Karpas-422 (cell line): ENCODE measurements at regions not wholly inside any gene's neighbourhood (a gene's known extent, or its start where the extent isn't known, plus 50 kb on each side); places are given as distances from the start of the nearest gene placed in this dataset.
"Not testable (repeated sequence)": the region's sequence is repeated elsewhere in the genome, so short reads cannot be mapped to it uniquely, and the experiment has no call there.

Source experiments
- DNase-seq: peaks from one replicate; pipeline ENCODE4 v3.0.0-alpha.2; 2015
- H2AFZ ChIP-seq: fragments of 200-600 bp; sonication (generic); 2 replicates; pipeline ENCODE4 v1.6.1; 2014; ENCODE audit warnings: antibody characterized with exemption, low read length, mixed read lengths
- H3K27ac ChIP-seq: fragments of 200-600 bp; sonication (generic); 2 replicates; pipeline ENCODE4 v1.5.1; 2014; ENCODE audit warnings: mild to moderate bottlenecking, low read length, moderate library complexity
- H3K27me3 ChIP-seq: fragments of 200-600 bp; sonication (generic); 2 replicates; pipeline ENCODE4 v1.6.1; 2014; ENCODE audit warnings: low read length, mixed read lengths
- H3K36me3 ChIP-seq: fragments of 200-600 bp; sonication (generic); 2 replicates; pipeline ENCODE4 v1.6.1; 2014; ENCODE audit warnings: low read length, mixed read lengths; ENCODE audit not compliant: insufficient read depth
- H3K4me1 ChIP-seq: fragments of 200-600 bp; sonication (generic); 2 replicates; pipeline ENCODE4 v1.6.1; 2014; ENCODE audit warnings: mild to moderate bottlenecking, low read length, mixed read lengths
- H3K4me2 ChIP-seq: fragments of 200-600 bp; sonication (generic); 2 replicates; pipeline ENCODE4 v1.6.1; 2014; ENCODE audit warnings: low read length, low read depth, mild to moderate bottlenecking; ENCODE audit not compliant: poor library complexity, severe bottlenecking
- H3K4me3 ChIP-seq: fragments of 200-600 bp; sonication (generic); 2 replicates; pipeline ENCODE4 v1.5.1; 2014; ENCODE audit warnings: mild to moderate bottlenecking, antibody characterized with exemption, low read length, mixed read lengths
- H3K79me2 ChIP-seq: fragments of 200-600 bp; sonication (generic); 2 replicates; pipeline ENCODE4 v1.6.1; 2014; ENCODE audit warnings: mild to moderate bottlenecking, low read length, mixed read lengths
- H3K9ac ChIP-seq: fragments of 200-600 bp; sonication (generic); 2 replicates; pipeline ENCODE4 v1.6.0; 2014; ENCODE audit warnings: low read length
- H3K9me2 ChIP-seq: fragments of 200-600 bp; sonication (generic), shearing (Covaris generic); replicated peaks from 2 replicates; pipeline ENCODE4 v1.6.0; 2014; ENCODE audit warnings: mild to moderate bottlenecking, low read length, moderate library complexity; ENCODE audit not compliant: insufficient read depth
- H3K9me3 ChIP-seq: fragments of 300-700, 200-600 bp; sonication (generic); 2 replicates; pipeline ENCODE4 v1.6.1; 2014; ENCODE audit warnings: low read length, mixed read lengths
- H4K20me1 ChIP-seq: fragments of 200-600 bp; sonication (generic); 2 replicates; pipeline ENCODE4 v1.6.1; 2014; ENCODE audit warnings: mild to moderate bottlenecking, antibody characterized with exemption, low read length, low read depth; ENCODE audit not compliant: insufficient read depth

- no peaks in the 10 kb centered on the region for H3K9me3 ChIP-seq
- H3K9me2 ChIP-seq: no peaks in the 10 kb centered on the region
- H3K36me3 ChIP-seq: no peaks in the 10 kb centered on the region
- no peak overlapping the region for H3K4me2 ChIP-seq
- H3K9ac ChIP-seq: no peak overlapping the region
- no peaks in the 10 kb centered on the region for H3K27me3 ChIP-seq
- no peak for DNase-seq
- no peak overlapping the region for H3K27ac ChIP-seq
- H4K20me1 ChIP-seq: no peaks in the 10 kb centered on the region
- no peak overlapping the region for H3K4me3 ChIP-seq
- H3K79me2 ChIP-seq: no peaks in the 10 kb centered on the region
- no peaks in the 10 kb centered on the region for H3K4me1 ChIP-seq
- H2AFZ ChIP-seq: no peak overlapping the region
Measured at GRCh38 chr5:36418152-36418979, 116.7 kb upstream of the RANBP3L start.

GRCh38 chr5:36421256-36421655 is 119.6 kb upstream of the RANBP3L start:
- no peaks in the 10 kb centered on the region for H3K4me1 ChIP-seq
- no peaks in the 10 kb centered on the region for H3K36me3 ChIP-seq
- no peak overlapping the region for H3K9ac ChIP-seq
- H3K27me3 ChIP-seq: no peaks in the 10 kb centered on the region
- H3K27ac ChIP-seq: no peak overlapping the region
- H3K79me2 ChIP-seq: no peaks in the 10 kb centered on the region
- H3K4me2 ChIP-seq: no peak overlapping the region
- no peak overlapping the region for H2AFZ ChIP-seq
- H3K9me3 ChIP-seq: no peaks in the 10 kb centered on the region
- H4K20me1 ChIP-seq: no peaks in the 10 kb centered on the region
- no peak for DNase-seq
- H3K9me2 ChIP-seq: no peaks in the 10 kb centered on the region
- H3K4me3 ChIP-seq: no peak overlapping the region

GRCh38 chr5:36422952-36423351 is 121.2 kb upstream of the RANBP3L start:
- H4K20me1 ChIP-seq: no peaks in the 10 kb centered on the region
- no peaks in the 10 kb centered on the region for H3K9me3 ChIP-seq
- no peaks in the 10 kb centered on the region for H3K27me3 ChIP-seq
- H3K9ac ChIP-seq: no peak overlapping the region
- H3K79me2 ChIP-seq: no peaks in the 10 kb centered on the region
- H3K4me3 ChIP-seq: no peak overlapping the region
- H3K9me2 ChIP-seq: no peaks in the 10 kb centered on the region
- no peak for DNase-seq
- H3K4me2 ChIP-seq: no peak overlapping the region
- H3K27ac ChIP-seq: no peak overlapping the region
- H3K4me1 ChIP-seq: no peaks in the 10 kb centered on the region
- no peaks in the 10 kb centered on the region for H3K36me3 ChIP-seq
- H2AFZ ChIP-seq: no peak overlapping the region

- Histone ChIP-seq H3K4me3 (no peak overlapping the region), H3K27ac (no peak overlapping the region), H3K9me2 (no peaks in the 10 kb centered on the region), H3K9ac (no peak overlapping the region), H3K4me2 (no peak overlapping the region), H3K79me2 (no peaks in the 10 kb centered on the region), H3K4me1 (no peaks in the 10 kb centered on the region), H3K9me3 (no peaks in the 10 kb centered on the region), H3K36me3 (no peaks in the 10 kb centered on the region), H3K27me3 (no peaks in the 10 kb centered on the region), H2AFZ (no peak overlapping the region), H4K20me1 (no peaks in the 10 kb centered on the region)
- no peak for DNase-seq
Measured at GRCh38 chr5:36423578-36424307, 122.0 kb upstream of the RANBP3L start.

- not testable (repeated sequence) for H2AFZ ChIP-seq, H3K4me2 ChIP-seq, H4K20me1 ChIP-seq, H3K9me3 ChIP-seq, H3K36me3 ChIP-seq, H3K79me2 ChIP-seq, H3K27ac ChIP-seq, H3K4me3 ChIP-seq, H3K27me3 ChIP-seq, H3K9ac ChIP-seq, H3K4me1 ChIP-seq, DNase-seq, H3K9me2 ChIP-seq
Measured at GRCh38 chr5:36426070-36426469, 124.4 kb upstream of the RANBP3L start.

GRCh38 chr5:36435516-36435915 is 133.8 kb upstream of the RANBP3L start:
- no peak overlapping the region for H3K4me3 ChIP-seq
- H2AFZ ChIP-seq: no peak overlapping the region
- no peaks in the 10 kb centered on the region for H3K9me3 ChIP-seq
- no peak for DNase-seq
- no peaks in the 10 kb centered on the region for H3K9me2 ChIP-seq
- no peak overlapping the region for H3K4me2 ChIP-seq
- H3K4me1 ChIP-seq: no peaks in the 10 kb centered on the region
- no peaks in the 10 kb centered on the region for H3K27me3 ChIP-seq
- no peaks in the 10 kb centered on the region for H3K36me3 ChIP-seq
- H3K79me2 ChIP-seq: no peaks in the 10 kb centered on the region
- H3K27ac ChIP-seq: no peak overlapping the region
- H4K20me1 ChIP-seq: no peaks in the 10 kb centered on the region
- H3K9ac ChIP-seq: no peak overlapping the region

- H2AFZ ChIP-seq: no peak overlapping the region
- H4K20me1 ChIP-seq: no peaks in the 10 kb centered on the region
- no peak for DNase-seq
Measured at GRCh38 chr5:36436306-36436705, 134.6 kb upstream of the RANBP3L start.

GRCh38 chr5:36438765-36439561 is 137.3 kb upstream of the RANBP3L start:
- Histone ChIP-seq H3K9me2 (no peaks in the 10 kb centered on the region), H3K4me2 (no peak overlapping the region), H3K9me3 (no peaks in the 10 kb centered on the region), H2AFZ (no peak overlapping the region), H3K4me3 (no peak overlapping the region), H4K20me1 (no peaks in the 10 kb centered on the region), H3K27ac (no peak overlapping the region), H3K36me3 (no peaks in the 10 kb centered on the region), H3K79me2 (no peaks in the 10 kb centered on the region), H3K9ac (no peak overlapping the region), H3K4me1 (no peaks in the 10 kb centered on the region), H3K27me3 (no peaks in the 10 kb centered on the region)
- DNase-seq: no peak

More at GRCh38 chr5:36436306-36436705, 134.6 kb upstream of the RANBP3L start:
- Histone ChIP-seq H3K4me1 (no peaks in the 10 kb centered on the region), H3K9ac (no peak overlapping the region), H3K9me3 (no peaks in the 10 kb centered on the region), H3K27me3 (no peaks in the 10 kb centered on the region), H3K9me2 (no peaks in the 10 kb centered on the region), H3K79me2 (no peaks in the 10 kb centered on the region), H3K36me3 (no peaks in the 10 kb centered on the region), H3K27ac (no peak overlapping the region), H3K4me3 (no peak overlapping the region), H3K4me2 (no peak overlapping the region)
